ENCODE measurements at regions not wholly inside any gene's neighbourhood (a gene's known extent, or its start where the extent isn't known, plus 50 kb on each side); places are given as distances from the start of the nearest gene placed in this dataset.

- no peak overlapping the region for H3K4me3 ChIP-seq (ENCODE audit: low read depth in 1 of 2, low read length in 2 of 2)
- H3K9me3 ChIP-seq (ENCODE audit: low read length): no peaks in the 10 kb centered on the region
- H3K27ac ChIP-seq (ENCODE audit: low read depth, low read length): no peak overlapping the region
- H3K9ac ChIP-seq (ENCODE audit: low read length): no peak overlapping the region
- no peaks in the 10 kb centered on the region for H3K36me3 ChIP-seq (ENCODE audit: insufficient read depth, low read length)
- H3K4me1 ChIP-seq (ENCODE audit: insufficient read depth, low read length): no peaks in the 10 kb centered on the region
- H3K27me3 ChIP-seq (ENCODE audit: control insufficient read depth in 1 of 2, insufficient read depth in 2 of 2, low read length in 2 of 2): no peaks in the 10 kb centered on the region
Measured at GRCh38 chr9:99303177-99303576, 81.1 kb downstream of the SEC61B start.

DNA sequence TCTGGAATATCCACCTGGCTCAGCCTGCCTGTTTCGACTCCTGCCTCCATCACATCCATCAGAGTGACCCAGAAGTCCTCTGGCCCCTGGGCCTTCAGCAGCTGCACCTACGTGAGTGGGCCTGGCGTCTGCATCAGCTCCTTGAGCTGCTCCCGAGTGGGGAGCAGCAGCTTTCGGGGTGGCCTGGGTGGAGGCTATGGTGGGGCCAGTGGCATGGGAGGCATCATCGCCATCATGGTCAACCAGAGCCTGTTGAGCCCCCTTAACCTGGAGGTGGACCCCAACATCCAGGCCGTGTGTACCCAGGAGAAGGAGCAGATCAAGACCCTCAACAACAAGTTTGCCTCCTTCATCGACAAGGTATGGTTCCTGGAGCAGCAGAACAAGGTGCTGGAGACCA is 83.0 kb downstream of the SEC61B start:
- H3K27ac ChIP-seq (ENCODE audit: low read depth, low read length): no peak overlapping the region

DNA sequence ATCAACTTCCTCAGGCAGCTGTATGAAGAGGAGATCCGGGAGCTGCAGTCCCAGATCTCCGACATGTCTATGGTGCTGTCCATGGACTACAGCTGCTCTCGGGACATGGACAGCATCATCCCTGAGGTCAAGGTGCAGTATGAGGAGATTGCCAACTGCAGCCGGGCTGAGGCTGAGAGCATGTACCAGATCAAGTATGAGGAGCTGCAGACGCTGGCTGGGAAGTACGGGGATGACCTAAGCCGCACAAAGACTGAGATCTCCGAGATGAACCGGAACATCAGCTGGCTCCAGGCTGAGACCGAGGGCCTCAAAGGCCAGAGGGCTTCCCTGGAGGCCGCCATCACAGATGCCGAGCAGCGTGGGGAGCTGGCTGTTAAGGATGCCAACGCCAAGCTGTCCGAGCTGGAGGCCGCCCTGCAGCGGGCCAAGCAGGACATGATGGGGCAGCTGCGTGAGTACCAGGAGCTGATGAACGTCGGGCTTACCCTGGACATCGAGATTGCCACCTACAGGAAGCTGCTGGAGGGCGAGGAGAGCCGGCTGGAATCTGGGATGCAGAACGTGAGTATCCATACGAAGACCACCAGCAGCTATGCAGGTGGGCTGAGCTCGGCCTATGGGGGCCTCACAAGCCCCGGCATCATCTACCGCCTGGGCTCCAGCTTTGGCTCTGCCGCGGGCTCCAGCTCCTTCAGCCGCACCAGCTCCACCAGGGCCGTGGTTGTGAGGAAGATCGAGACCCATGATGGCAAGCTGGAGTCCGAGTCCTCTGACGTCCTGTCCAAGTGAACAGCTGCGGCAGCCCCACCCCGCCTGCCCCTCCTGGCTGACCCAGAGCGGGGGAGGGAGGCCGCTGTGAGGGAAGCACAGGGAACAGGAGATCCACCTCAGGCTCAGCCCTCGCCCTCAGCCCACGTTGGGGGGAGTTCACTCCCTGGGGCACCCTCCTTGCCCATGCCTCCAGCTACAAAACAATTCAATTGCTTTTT is 84.0 kb downstream of the SEC61B start:
- H3K4me1 ChIP-seq (ENCODE audit: insufficient read depth, low read length): no peaks in the 10 kb centered on the region
- no peak overlapping the region for H3K4me3 ChIP-seq (ENCODE audit: low read depth in 1 of 2, low read length in 2 of 2)
- H3K36me3 ChIP-seq (ENCODE audit: insufficient read depth, low read length): no peaks in the 10 kb centered on the region
- no peaks in the 10 kb centered on the region for H3K9me3 ChIP-seq (ENCODE audit: low read length)
- no peaks in the 10 kb centered on the region for H3K27me3 ChIP-seq (ENCODE audit: control insufficient read depth in 1 of 2, insufficient read depth in 2 of 2, low read length in 2 of 2)
- H3K27ac ChIP-seq (ENCODE audit: low read depth, low read length): no peak overlapping the region
- H3K9ac ChIP-seq (ENCODE audit: low read length): no peak overlapping the region

More for the DNA sequence above, 83.0 kb downstream of the SEC61B start:
- Histone ChIP-seq H3K9me3 (ENCODE audit: low read length) (no peaks in the 10 kb centered on the region), H3K27me3 (ENCODE audit: control insufficient read depth in 1 of 2, insufficient read depth in 2 of 2, low read length in 2 of 2) (no peaks in the 10 kb centered on the region), H3K4me3 (ENCODE audit: low read depth in 1 of 2, low read length in 2 of 2) (no peak overlapping the region), H3K36me3 (ENCODE audit: insufficient read depth, low read length) (no peaks in the 10 kb centered on the region), H3K4me1 (ENCODE audit: insufficient read depth, low read length) (no peaks in the 10 kb centered on the region), H3K9ac (ENCODE audit: low read length) (no peak overlapping the region)

GRCh38 chr9:99307851-99308250 is 85.8 kb downstream of the SEC61B start:
- no peaks in the 10 kb centered on the region for H3K36me3 ChIP-seq (ENCODE audit: insufficient read depth, low read length)
- no peaks in the 10 kb centered on the region for H3K27me3 ChIP-seq (ENCODE audit: control insufficient read depth in 1 of 2, insufficient read depth in 2 of 2, low read length in 2 of 2)
- no peak overlapping the region for H3K4me3 ChIP-seq (ENCODE audit: low read depth in 1 of 2, low read length in 2 of 2)
- no peak overlapping the region for H3K27ac ChIP-seq (ENCODE audit: low read depth, low read length)
- no peaks in the 10 kb centered on the region for H3K9me3 ChIP-seq (ENCODE audit: low read length)
- H3K9ac ChIP-seq (ENCODE audit: low read length): no peak overlapping the region
- no peaks in the 10 kb centered on the region for H3K4me1 ChIP-seq (ENCODE audit: insufficient read depth, low read length)

- Histone ChIP-seq H3K27me3 (ENCODE audit: control insufficient read depth in 1 of 2, insufficient read depth in 2 of 2, low read length in 2 of 2) (no peaks in the 10 kb centered on the region), H3K9me3 (ENCODE audit: low read length) (no peaks in the 10 kb centered on the region), H3K4me1 (ENCODE audit: insufficient read depth, low read length) (no peaks in the 10 kb centered on the region), H3K9ac (ENCODE audit: low read length) (no peak overlapping the region), H3K4me3 (ENCODE audit: low read depth in 1 of 2, low read length in 2 of 2) (no peak overlapping the region), H3K36me3 (ENCODE audit: insufficient read depth, low read length) (no peaks in the 10 kb centered on the region), H3K27ac (ENCODE audit: low read depth, low read length) (no peak overlapping the region)
Measured at GRCh38 chr9:99309141-99309939, 87.3 kb downstream of the SEC61B start.

DNA sequence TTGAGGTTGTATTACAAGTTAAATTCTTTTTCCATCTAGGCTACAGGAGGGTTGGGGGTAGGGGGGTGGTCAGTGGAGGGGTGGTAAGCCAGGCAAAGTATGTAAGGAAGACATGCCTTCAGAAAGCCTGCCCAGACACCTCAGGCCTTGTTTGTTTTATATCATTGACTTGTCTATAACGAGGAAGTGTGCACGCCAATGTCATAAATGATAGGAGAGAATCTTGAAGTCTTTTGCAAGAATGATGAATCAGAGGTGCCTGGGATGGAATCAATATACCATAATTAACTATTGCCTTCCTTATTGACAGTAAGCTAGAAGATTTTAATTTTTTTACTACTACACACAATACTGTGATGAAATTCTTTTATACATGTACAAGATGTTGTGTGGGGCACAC is 90.7 kb downstream of the SEC61B start:
- Histone ChIP-seq H3K27ac (ENCODE audit: low read depth, low read length) (no peak overlapping the region), H3K4me1 (ENCODE audit: insufficient read depth, low read length) (no peaks in the 10 kb centered on the region), H3K4me3 (ENCODE audit: low read depth in 1 of 2, low read length in 2 of 2) (no peak overlapping the region), H3K9me3 (ENCODE audit: low read length) (no peaks in the 10 kb centered on the region), H3K27me3 (ENCODE audit: control insufficient read depth in 1 of 2, insufficient read depth in 2 of 2, low read length in 2 of 2) (no peaks in the 10 kb centered on the region), H3K9ac (ENCODE audit: low read length) (no peak overlapping the region), H3K36me3 (ENCODE audit: insufficient read depth, low read length) (no peaks in the 10 kb centered on the region)

GRCh38 chr9:99319048-99319447 is 97.0 kb downstream of the SEC61B start:
- H3K4me3 ChIP-seq (ENCODE audit: low read depth in 1 of 2, low read length in 2 of 2): no peak overlapping the region
- H3K4me1 ChIP-seq (ENCODE audit: insufficient read depth, low read length): no peaks in the 10 kb centered on the region
- no peaks in the 10 kb centered on the region for H3K36me3 ChIP-seq (ENCODE audit: insufficient read depth, low read length)
- no peak overlapping the region for H3K27ac ChIP-seq (ENCODE audit: low read depth, low read length)
- H3K9me3 ChIP-seq (ENCODE audit: low read length): no peaks in the 10 kb centered on the region
- no peaks in the 10 kb centered on the region for H3K27me3 ChIP-seq (ENCODE audit: control insufficient read depth in 1 of 2, insufficient read depth in 2 of 2, low read length in 2 of 2)
- no peak overlapping the region for H3K9ac ChIP-seq (ENCODE audit: low read length)

DNA sequence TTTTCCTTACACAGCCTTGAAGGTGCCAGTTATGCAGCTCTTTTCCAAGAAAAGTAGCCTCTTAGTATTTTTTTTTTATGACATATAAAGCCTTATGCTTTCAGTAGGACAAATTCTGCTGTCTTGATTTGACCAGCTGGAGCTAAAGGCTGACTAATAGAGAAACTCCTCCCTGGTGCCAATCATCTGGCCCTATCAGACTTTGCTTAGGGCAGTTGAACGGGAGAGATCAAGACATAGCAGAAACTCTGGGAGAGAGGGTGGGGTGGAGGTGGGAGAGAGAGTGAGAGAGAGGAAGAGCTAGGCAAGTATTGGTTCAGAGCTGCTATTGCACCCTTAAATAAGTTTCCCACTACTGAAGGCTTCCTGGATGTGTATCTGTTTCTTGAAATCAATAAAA is 100.2 kb downstream of the SEC61B start:
- no peaks in the 10 kb centered on the region for H3K9me3 ChIP-seq (ENCODE audit: low read length)
- no peak overlapping the region for H3K9ac ChIP-seq (ENCODE audit: low read length)
- no peaks in the 10 kb centered on the region for H3K36me3 ChIP-seq (ENCODE audit: insufficient read depth, low read length)
- H3K4me1 ChIP-seq (ENCODE audit: insufficient read depth, low read length): no peaks in the 10 kb centered on the region
- no peak overlapping the region for H3K27ac ChIP-seq (ENCODE audit: low read depth, low read length)
- H3K4me3 ChIP-seq (ENCODE audit: low read depth in 1 of 2, low read length in 2 of 2): no peak overlapping the region
- no peaks in the 10 kb centered on the region for H3K27me3 ChIP-seq (ENCODE audit: control insufficient read depth in 1 of 2, insufficient read depth in 2 of 2, low read length in 2 of 2)

DNA sequence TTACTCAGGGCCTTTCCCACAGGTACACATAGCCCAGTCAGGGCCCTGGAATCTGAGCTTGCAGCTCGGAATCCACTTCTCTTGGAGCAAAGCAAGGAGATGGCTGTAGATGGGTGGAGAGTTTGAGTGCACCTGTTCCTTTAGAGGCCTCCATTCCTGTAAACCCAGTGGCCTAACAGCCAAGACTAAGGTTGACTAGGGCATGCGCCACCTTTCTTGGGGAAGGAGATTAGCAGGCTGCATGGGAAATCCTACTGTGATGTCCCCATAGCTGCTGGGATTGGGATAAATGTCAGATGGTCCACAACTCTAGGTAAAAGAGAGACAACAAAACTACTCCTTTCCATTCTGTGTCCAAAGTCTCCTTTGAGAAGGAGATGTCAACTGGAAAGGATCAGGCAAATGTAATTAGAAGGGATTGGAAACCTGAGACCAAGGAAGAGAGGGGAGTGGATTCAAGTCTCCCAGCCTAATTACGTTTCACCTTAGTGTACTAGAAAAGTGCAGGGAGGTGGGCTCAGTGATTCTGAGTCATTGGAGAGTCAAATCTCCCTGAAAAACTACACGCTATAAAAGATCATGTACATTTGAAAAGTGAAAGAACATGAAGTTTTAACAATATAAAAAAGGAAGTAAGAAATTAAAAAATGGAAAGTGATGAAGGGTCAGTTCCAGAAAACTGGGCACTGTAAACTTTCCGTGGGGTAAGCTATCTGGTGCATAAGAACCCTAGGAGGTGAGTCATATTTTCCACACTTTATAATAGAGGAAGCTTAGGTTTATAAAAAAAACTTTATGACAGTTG is 104.2 kb downstream of the SEC61B start:
- Histone ChIP-seq H3K27me3 (ENCODE audit: control insufficient read depth in 1 of 2, insufficient read depth in 2 of 2, low read length in 2 of 2) (no peaks in the 10 kb centered on the region), H3K36me3 (ENCODE audit: insufficient read depth, low read length) (no peaks in the 10 kb centered on the region), H3K4me1 (ENCODE audit: insufficient read depth, low read length) (no peaks in the 10 kb centered on the region), H3K9me3 (ENCODE audit: low read length) (no peaks in the 10 kb centered on the region), H3K4me3 (ENCODE audit: low read depth in 1 of 2, low read length in 2 of 2) (no peak overlapping the region), H3K9ac (ENCODE audit: low read length) (no peak overlapping the region), H3K27ac (ENCODE audit: low read depth, low read length) (no peak overlapping the region)

DNA sequence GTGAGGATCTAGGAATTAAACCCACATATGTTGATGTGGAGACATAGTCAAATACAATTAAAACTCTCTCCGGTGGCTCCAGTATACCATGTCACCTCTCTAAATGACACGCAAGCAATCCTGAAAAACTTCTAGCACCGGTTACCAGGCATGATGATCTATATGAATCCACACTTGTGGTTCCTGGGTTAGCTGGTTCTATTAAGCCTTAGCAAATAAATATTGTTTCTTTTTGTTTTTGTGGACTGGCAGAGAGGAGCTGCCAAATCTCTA is 104.8 kb downstream of the SEC61B start:
- H3K4me3 ChIP-seq (ENCODE audit: low read depth in 1 of 2, low read length in 2 of 2): no peak overlapping the region
- no peaks in the 10 kb centered on the region for H3K36me3 ChIP-seq (ENCODE audit: insufficient read depth, low read length)
- H3K4me1 ChIP-seq (ENCODE audit: insufficient read depth, low read length): no peaks in the 10 kb centered on the region
- no peak overlapping the region for H3K27ac ChIP-seq (ENCODE audit: low read depth, low read length)
- no peaks in the 10 kb centered on the region for H3K27me3 ChIP-seq (ENCODE audit: control insufficient read depth in 1 of 2, insufficient read depth in 2 of 2, low read length in 2 of 2)
- H3K9me3 ChIP-seq (ENCODE audit: low read length): no peaks in the 10 kb centered on the region
- no peak overlapping the region for H3K9ac ChIP-seq (ENCODE audit: low read length)

GRCh38 chr9:99327667-99328066 is 105.6 kb downstream of the SEC61B start:
- no peak overlapping the region for H3K9ac ChIP-seq (ENCODE audit: low read length)
- no peaks in the 10 kb centered on the region for H3K27me3 ChIP-seq (ENCODE audit: control insufficient read depth in 1 of 2, insufficient read depth in 2 of 2, low read length in 2 of 2)
- no peak overlapping the region for H3K4me3 ChIP-seq (ENCODE audit: low read depth in 1 of 2, low read length in 2 of 2)
- no peaks in the 10 kb centered on the region for H3K4me1 ChIP-seq (ENCODE audit: insufficient read depth, low read length)
- H3K9me3 ChIP-seq (ENCODE audit: low read length): no peaks in the 10 kb centered on the region
- no peaks in the 10 kb centered on the region for H3K36me3 ChIP-seq (ENCODE audit: insufficient read depth, low read length)
- no peak overlapping the region for H3K27ac ChIP-seq (ENCODE audit: low read depth, low read length)

Measured in muscle layer of colon (tissue), 2 donors.